ENCODE measurements at regions not wholly inside any gene's neighbourhood (a gene's known extent, or its start where the extent isn't known, plus 50 kb on each side); places are given as distances from the start of the nearest gene placed in this dataset.

DNA sequence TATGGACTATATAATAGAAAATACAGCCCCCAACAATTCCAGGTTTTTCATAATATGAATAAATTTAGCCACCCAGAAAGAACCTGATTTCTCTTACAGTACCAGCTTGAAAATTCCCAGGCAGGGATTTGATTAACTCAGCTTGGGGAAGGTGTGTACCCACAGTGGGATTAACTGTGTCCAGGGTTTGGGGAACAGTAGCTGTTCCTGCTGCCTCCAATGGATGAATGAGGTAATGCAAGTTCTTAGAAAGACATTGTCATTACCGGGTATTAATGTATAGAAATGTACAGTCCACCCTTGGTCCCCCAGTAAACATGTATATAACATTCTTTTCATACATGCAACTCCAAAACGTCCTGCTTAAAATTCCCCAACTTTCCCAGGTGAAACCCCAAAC lies 115.6 kb downstream of the LRIG3 start:
- Histone ChIP-seq H3K9me3 (ENCODE audit: control insufficient read depth, insufficient read depth, low read depth, low read length) (no peaks in the 10 kb centered on the region), H3K36me3 (ENCODE audit: control insufficient read depth, insufficient read depth, low read length) (no peaks in the 10 kb centered on the region), H3K4me3 (ENCODE audit: low read depth in 2 of 2, low read length in 2 of 2) (no peak overlapping the region), H3K27ac (ENCODE audit: low read length) (no peak overlapping the region), H3K4me1 (ENCODE audit: control insufficient read depth, insufficient read depth, low read length) (no peaks in the 10 kb centered on the region), H3K27me3 (ENCODE audit: control insufficient read depth, insufficient read depth, low read length) (no peaks in the 10 kb centered on the region)
- CTCF ChIA-PET = no interaction called here
- POLR2A ChIA-PET = no interaction called here
- BruUV-seq (replicated peaks) = no TSS peak
- TF ChIP-seq, protein P1, sequence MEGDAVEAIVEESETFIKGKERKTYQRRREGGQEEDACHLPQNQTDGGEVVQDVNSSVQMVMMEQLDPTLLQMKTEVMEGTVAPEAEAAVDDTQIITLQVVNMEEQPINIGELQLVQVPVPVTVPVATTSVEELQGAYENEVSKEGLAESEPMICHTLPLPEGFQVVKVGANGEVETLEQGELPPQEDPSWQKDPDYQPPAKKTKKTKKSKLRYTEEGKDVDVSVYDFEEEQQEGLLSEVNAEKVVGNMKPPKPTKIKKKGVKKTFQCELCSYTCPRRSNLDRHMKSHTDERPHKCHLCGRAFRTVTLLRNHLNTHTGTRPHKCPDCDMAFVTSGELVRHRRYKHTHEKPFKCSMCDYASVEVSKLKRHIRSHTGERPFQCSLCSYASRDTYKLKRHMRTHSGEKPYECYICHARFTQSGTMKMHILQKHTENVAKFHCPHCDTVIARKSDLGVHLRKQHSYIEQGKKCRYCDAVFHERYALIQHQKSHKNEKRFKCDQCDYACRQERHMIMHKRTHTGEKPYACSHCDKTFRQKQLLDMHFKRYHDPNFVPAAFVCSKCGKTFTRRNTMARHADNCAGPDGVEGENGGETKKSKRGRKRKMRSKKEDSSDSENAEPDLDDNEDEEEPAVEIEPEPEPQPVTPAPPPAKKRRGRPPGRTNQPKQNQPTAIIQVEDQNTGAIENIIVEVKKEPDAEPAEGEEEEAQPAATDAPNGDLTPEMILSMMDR (IDR thresholded peaks at IDR 0.05) = peak; percentile 67
- TF ChIP-seq SIN3A (IDR thresholded peaks at IDR 0.05; ENCODE audit: borderline replicate concordance, insufficient read depth, low read depth, low read length) = no peak
- in situ Hi-C loops (cut with HindIII; ENCODE audit: low pct_unique_long_range_greater_than_20kb, low sequenced_read_pairs) = no loop called here
- intact Hi-C loops (cut with micrococcal nuclease; ENCODE audit: unreplicated experiment) = no loop called here
- ATAC-seq = no peak
- DNase-seq (ENCODE audit: low read depth, low spot score) = no peak

DNA sequence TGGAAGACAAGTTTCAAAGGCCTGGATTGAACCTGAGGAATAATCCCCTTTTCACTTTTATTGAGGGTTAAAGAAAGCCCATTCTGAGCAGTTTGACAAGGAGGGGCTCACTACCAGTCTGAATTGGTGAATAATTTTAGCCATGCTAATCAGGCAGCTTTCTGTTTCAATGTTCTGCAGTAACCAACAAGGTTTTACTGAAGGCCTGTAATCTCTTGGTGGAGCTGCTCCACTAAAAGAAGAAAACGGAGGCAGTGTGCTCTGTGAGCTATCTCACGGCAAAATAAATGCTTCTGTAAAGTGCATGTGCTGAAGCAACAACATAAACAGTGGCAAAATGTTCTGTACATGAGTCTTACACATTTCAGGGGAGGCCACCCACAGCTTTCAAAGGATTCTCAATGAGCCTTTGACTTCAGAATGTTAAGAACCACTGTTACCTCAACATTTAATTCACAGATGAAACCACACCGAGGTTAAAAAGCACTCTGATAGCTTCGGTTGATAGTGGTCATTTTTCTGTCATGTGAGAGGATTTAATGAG lies 111.2 kb downstream of the LRIG3 start:
- no TSS peak for BruUV-seq (replicated peaks)
- Histone ChIP-seq H3K27me3 (ENCODE audit: control insufficient read depth, insufficient read depth, low read length) (no peaks in the 10 kb centered on the region; the same call in 1 of the 2 replicates), H3K4me3 (ENCODE audit: low read depth in 2 of 2, low read length in 2 of 2) (no peak overlapping the region), H3K9me3 (ENCODE audit: control insufficient read depth, insufficient read depth, low read depth, low read length) (no peaks in the 10 kb centered on the region), H3K4me1 (ENCODE audit: control insufficient read depth, insufficient read depth, low read length) (no peaks in the 10 kb centered on the region), H3K27ac (ENCODE audit: low read length) (no peak overlapping the region), H3K36me3 (ENCODE audit: control insufficient read depth, insufficient read depth, low read length) (no peaks in the 10 kb centered on the region)
- CTCF ChIA-PET = no interaction called here
- in situ Hi-C loops (cut with HindIII; ENCODE audit: low pct_unique_long_range_greater_than_20kb, low sequenced_read_pairs) (no loop called here), intact Hi-C loops (cut with micrococcal nuclease; ENCODE audit: unreplicated experiment) (no loop called here)
- TF ChIP-seq TCF7L2 (IDR thresholded peaks at IDR 0.05; ENCODE audit: low read depth, low read length) (no peak), SIN3A (IDR thresholded peaks at IDR 0.05; ENCODE audit: borderline replicate concordance, insufficient read depth, low read depth, low read length) (no peak), POLR2AphosphoS5 (IDR thresholded peaks at IDR 0.05; ENCODE audit: low read depth, low read length) (no peak)
- TF ChIP-seq, protein P1 (IDR thresholded peaks at IDR 0.05) = no peak
- TF ChIP-seq, protein P2, sequence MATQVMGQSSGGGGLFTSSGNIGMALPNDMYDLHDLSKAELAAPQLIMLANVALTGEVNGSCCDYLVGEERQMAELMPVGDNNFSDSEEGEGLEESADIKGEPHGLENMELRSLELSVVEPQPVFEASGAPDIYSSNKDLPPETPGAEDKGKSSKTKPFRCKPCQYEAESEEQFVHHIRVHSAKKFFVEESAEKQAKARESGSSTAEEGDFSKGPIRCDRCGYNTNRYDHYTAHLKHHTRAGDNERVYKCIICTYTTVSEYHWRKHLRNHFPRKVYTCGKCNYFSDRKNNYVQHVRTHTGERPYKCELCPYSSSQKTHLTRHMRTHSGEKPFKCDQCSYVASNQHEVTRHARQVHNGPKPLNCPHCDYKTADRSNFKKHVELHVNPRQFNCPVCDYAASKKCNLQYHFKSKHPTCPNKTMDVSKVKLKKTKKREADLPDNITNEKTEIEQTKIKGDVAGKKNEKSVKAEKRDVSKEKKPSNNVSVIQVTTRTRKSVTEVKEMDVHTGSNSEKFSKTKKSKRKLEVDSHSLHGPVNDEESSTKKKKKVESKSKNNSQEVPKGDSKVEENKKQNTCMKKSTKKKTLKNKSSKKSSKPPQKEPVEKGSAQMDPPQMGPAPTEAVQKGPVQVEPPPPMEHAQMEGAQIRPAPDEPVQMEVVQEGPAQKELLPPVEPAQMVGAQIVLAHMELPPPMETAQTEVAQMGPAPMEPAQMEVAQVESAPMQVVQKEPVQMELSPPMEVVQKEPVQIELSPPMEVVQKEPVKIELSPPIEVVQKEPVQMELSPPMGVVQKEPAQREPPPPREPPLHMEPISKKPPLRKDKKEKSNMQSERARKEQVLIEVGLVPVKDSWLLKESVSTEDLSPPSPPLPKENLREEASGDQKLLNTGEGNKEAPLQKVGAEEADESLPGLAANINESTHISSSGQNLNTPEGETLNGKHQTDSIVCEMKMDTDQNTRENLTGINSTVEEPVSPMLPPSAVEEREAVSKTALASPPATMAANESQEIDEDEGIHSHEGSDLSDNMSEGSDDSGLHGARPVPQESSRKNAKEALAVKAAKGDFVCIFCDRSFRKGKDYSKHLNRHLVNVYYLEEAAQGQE (IDR thresholded peaks at IDR 0.05; ENCODE audit: insufficient read depth in 1 of 2, low read depth in 2 of 2, low read length in 1 of 2) = no peak
- DNase-seq (ENCODE audit: low read depth, low spot score) = no peak
- no peak for ATAC-seq
- POLR2A ChIA-PET = no interaction called here

Measured in Panc1 (cell line).